ENCODE measurements at regions not wholly inside any gene's neighbourhood (a gene's known extent, or its start where the extent isn't known, plus 50 kb on each side); places are given as distances from the start of the nearest gene placed in this dataset.
A peak's percentile ranks its signal among the peaks of the same experiment; 100 is the strongest.

DNA sequence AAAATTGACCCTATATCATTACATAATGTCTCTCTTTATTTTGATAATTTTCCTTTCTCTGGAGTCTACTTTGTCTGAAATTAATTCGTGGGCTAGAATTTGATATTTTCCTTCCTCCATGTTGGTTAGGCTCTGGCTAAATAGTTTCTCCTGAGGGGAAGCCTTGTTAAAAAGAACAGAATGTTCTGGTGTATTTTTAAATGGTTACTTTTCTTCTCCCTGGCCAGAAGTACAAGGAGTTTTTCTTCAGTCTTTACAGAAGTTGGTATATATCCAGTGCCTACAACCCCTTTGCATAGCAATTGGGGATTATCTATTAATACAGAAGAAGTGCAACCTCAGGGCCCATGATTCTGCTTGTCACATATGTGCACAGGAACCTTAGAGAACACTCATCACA lies 185.6 kb upstream of the RAB4A start:
- ATAC-seq (peak in 1 of 4 donors; percentile 54), DNase-seq (no peak)
- TF ChIP-seq, protein P1, sequence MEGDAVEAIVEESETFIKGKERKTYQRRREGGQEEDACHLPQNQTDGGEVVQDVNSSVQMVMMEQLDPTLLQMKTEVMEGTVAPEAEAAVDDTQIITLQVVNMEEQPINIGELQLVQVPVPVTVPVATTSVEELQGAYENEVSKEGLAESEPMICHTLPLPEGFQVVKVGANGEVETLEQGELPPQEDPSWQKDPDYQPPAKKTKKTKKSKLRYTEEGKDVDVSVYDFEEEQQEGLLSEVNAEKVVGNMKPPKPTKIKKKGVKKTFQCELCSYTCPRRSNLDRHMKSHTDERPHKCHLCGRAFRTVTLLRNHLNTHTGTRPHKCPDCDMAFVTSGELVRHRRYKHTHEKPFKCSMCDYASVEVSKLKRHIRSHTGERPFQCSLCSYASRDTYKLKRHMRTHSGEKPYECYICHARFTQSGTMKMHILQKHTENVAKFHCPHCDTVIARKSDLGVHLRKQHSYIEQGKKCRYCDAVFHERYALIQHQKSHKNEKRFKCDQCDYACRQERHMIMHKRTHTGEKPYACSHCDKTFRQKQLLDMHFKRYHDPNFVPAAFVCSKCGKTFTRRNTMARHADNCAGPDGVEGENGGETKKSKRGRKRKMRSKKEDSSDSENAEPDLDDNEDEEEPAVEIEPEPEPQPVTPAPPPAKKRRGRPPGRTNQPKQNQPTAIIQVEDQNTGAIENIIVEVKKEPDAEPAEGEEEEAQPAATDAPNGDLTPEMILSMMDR (IDR thresholded peaks at IDR 0.05) = no peak
- Histone ChIP-seq H3K4me1 (peaks cover 18% of the 10 kb centered on the region), H3K4me3 (no peak overlapping the region), H3K27ac (no peak overlapping the region), H3K36me3 (ENCODE audit: insufficient read depth in 1 of 2, low read depth in 1 of 2) (no peaks in the 10 kb centered on the region), H3K27me3 (ENCODE audit: insufficient read depth in 3 of 3, low read length in 2 of 3) (no peaks in the 10 kb centered on the region), H3K9me3 (peaks cover 17% of the 10 kb centered on the region)
- 41 to 72% (median 63%) methylated on average over 1 of the region's 1 CpG for WGBS, 3 donors
- intact Hi-C loops (cut with DNase I) = loop anchor here in 1 of 2 donors (5.0 kb wide), 1 partner anchor 348 kb away; the partner anchor contains the start of gene RHOU

DNA sequence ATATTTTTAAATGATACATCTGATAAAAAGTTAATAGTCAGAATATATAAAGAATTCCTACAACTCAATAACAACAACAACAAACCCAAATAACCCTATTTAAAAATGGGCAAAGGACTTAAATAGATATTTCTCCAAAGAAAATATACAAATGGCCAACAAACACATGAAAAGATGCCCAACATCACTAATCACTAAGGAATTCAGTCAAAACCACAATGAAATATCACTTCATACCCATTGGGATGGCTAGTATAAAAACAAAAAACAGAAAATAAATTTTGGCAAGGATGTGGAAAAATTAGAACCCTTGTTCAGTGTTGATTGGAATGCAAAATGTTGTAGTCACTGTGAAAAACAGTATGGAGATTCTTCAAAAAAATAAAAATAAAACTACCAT lies 184.8 kb upstream of the RAB4A start:
- no peak overlapping the region for H3K27ac ChIP-seq
- H3K9me3 ChIP-seq = peaks cover 17% of the 10 kb centered on the region
- H3K27me3 ChIP-seq (ENCODE audit: insufficient read depth in 3 of 3, low read length in 2 of 3) = no peaks in the 10 kb centered on the region
- peaks cover 18% of the 10 kb centered on the region for H3K4me1 ChIP-seq
- no peak for ATAC-seq
- no peaks in the 10 kb centered on the region for H3K36me3 ChIP-seq (ENCODE audit: insufficient read depth in 1 of 2, low read depth in 1 of 2)
- TF ChIP-seq, protein P1 (IDR thresholded peaks at IDR 0.05) = no peak
- no peak overlapping the region for H3K4me3 ChIP-seq
- no peak for DNase-seq
- intact Hi-C loops (cut with DNase I) = loop anchor here in 1 of 2 donors (5.0 kb wide), 1 partner anchor 349 kb away; the partner anchor contains the start of gene RHOU

DNA sequence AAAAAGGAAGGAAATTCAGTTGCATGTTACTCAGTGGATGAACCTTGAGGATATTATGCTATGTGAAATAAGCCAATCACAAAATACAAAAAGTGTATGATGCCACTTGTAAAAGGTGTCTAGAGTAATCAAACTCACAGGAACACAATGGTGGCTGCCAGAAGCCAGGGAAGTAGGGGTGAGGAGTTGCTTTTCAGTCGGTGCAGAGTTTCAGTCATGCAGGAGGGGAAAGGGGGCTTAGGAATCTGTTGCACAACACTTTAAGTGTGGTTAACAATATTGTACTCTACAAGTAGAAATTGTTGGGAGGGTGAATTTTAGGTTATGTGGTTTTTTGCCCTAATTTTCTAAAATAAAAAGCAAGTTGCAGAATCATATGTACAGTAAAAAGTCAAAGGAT lies 184.2 kb upstream of the RAB4A start:
- Histone ChIP-seq H3K4me1 (peaks cover 18% of the 10 kb centered on the region), H3K27ac (no peak overlapping the region), H3K27me3 (ENCODE audit: insufficient read depth in 3 of 3, low read length in 2 of 3) (no peaks in the 10 kb centered on the region), H3K4me3 (no peak overlapping the region), H3K9me3 (peaks cover 12% of the 10 kb centered on the region), H3K36me3 (ENCODE audit: insufficient read depth in 1 of 2, low read depth in 1 of 2) (no peaks in the 10 kb centered on the region)
- TF ChIP-seq, protein P1 (IDR thresholded peaks at IDR 0.05) = no peak
- DNase-seq (no peak), ATAC-seq (no peak)
- WGBS, 3 donors = 9 to 14% (median 13%) methylated on average over 1 of the region's 1 CpG
- intact Hi-C loops (cut with DNase I) = loop anchor here in 1 of 2 donors (5.0 kb wide), 1 partner anchor 349 kb away; the partner anchor contains the start of gene RHOU

DNA sequence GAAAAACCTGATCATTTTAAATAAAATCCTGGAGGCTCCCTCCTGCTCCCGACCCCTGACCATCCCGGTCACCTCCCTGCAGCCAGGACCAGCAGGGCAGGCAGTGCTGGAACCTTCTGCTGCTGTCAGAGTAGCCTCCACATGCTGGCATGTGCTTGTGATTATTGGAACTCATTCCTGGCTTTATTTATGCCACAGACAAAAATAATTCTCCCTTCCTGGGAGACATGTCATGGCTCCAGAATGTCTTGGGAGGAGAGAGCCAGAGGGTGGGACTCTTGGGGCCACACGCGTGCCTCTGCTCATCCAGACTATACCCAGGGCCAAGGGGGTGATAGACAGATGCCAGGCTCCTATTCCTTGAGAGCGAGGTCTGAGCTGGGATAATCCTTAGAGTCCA lies 183.6 kb upstream of the RAB4A start:
- WGBS, 3 donors = 28 to 67% (median 31%) methylated on average over 5 of the region's 5 CpGs
- Histone ChIP-seq H3K27me3 (ENCODE audit: insufficient read depth in 3 of 3, low read length in 2 of 3) (no peaks in the 10 kb centered on the region), H3K36me3 (ENCODE audit: insufficient read depth in 1 of 2, low read depth in 1 of 2) (no peaks in the 10 kb centered on the region), H3K9me3 (peaks cover 7% of the 10 kb centered on the region), H3K27ac (no peak overlapping the region), H3K4me3 (no peak overlapping the region), H3K4me1 (peaks cover 18% of the 10 kb centered on the region)
- ATAC-seq (peak in 3 of 4 donors; percentile 67 to 87 (median 69)), DNase-seq (no peak)
- TF ChIP-seq, protein P1 (IDR thresholded peaks at IDR 0.05) = no peak
- intact Hi-C loops (cut with DNase I) = loop anchor here in 1 of 2 donors (5.0 kb wide), 1 partner anchor 350 kb away; the partner anchor contains the start of gene RHOU

DNA sequence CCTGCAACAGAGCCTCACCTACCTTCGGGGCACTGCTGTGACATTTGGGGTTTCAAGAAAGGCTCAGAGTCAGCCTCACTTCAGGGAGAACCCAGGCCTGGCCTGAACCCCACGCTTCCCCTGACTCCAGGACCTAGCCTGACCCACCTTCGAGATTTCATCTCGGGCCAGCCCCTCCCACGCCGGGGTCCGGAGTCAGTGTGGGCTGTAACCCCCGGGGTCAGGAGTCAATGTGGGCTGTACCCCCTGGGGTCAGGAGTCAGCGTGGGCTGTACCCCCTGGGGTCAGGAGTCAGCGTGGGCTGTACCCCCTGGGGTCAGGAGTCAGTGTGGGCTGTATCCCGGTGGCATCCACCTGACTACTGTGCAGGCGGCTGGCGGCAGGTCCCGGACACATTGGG lies 183.0 kb upstream of the RAB4A start:
- intact Hi-C loops (cut with DNase I) = loop anchor here in 1 of 2 donors (5.0 kb wide), 1 partner anchor 351 kb away; the partner anchor contains the start of gene RHOU
- peak in 1 of 4 donors; percentile 19 for ATAC-seq
- H3K27ac ChIP-seq = no peak overlapping the region

More for the DNA sequence above, 183.0 kb upstream of the RAB4A start:
- TF ChIP-seq, protein P1 (IDR thresholded peaks at IDR 0.05) = no peak
- Histone ChIP-seq H3K4me1 (peaks cover 18% of the 10 kb centered on the region), H3K27me3 (ENCODE audit: insufficient read depth in 3 of 3, low read length in 2 of 3) (no peaks in the 10 kb centered on the region), H3K9me3 (peaks cover under 1% of the 10 kb centered on the region), H3K36me3 (ENCODE audit: insufficient read depth in 1 of 2, low read depth in 1 of 2) (no peaks in the 10 kb centered on the region), H3K4me3 (no peak overlapping the region)
- WGBS, 3 donors = 85 to 90% (median 90%) methylated on average over 14 of the region's 14 CpGs
- DNase-seq = no peak

All from psoas muscle (tissue), 7 donors.